Stomach (tissue), 8 donors: ENCODE measurements at regions not wholly inside any gene's neighbourhood (a gene's known extent, or its start where the extent isn't known, plus 50 kb on each side); places are given as distances from the start of the nearest gene placed in this dataset.
A peak's percentile ranks its signal among the peaks of the same experiment; 100 is the strongest.

Source experiments
- DNase-seq, 2 donors: peaks; one replicate each; pipeline versions ENCODE4 v3.0.0 to v3.0.0-alpha.2; 2013 to 2019
- H3K27ac ChIP-seq, 5 donors: fragments of 200-600 bp in 4 of 5; sonication (generic) in 4 of 5; one replicate each; pipeline ENCODE4 v1.5.1; 2013 to 2019; ENCODE audit warnings: mild to moderate bottlenecking in 1 of 5, moderate library complexity in 1 of 5
- H3K27me3 ChIP-seq, 3 donors: fragments of 200-600 bp; sonication (generic); one replicate each; pipeline ENCODE4 v1.5.1; 2017 to 2019; ENCODE audit warnings: mixed run types in 1 of 3
- H3K36me3 ChIP-seq, 4 donors: fragments of 200-600 bp; sonication (generic); 1 replicate in 3 of 4; 2 replicates in 1 of 4; pipeline ENCODE4 v1.5.1; 2016 to 2019
- H3K4me1 ChIP-seq, 4 donors: fragments of 200-600 bp; sonication (generic); one replicate each; pipeline ENCODE4 v1.5.1; 2016 to 2019
- H3K4me3 ChIP-seq, 4 donors: fragments of 200-600 bp; sonication (generic) in 3 of 4; one replicate each; pipeline ENCODE4 v1.5.1; 2016 to 2019; ENCODE audit warnings: mild to moderate bottlenecking in 1 of 4
- H3K9me3 ChIP-seq, 4 donors: fragments of 200-600 bp; sonication (generic); one replicate each; pipeline ENCODE4 v1.5.1; 2016 to 2019
- EP300 ChIP-seq: sonication (generic); formaldehyde crosslinking; IDR thresholded peaks from one replicate; pipeline ENCODE4 v1.6.1; 2017; ENCODE audit warnings: antibody characterized with exemption
- POLR2A ChIP-seq, 4 donors: fragments of 450-650 bp; IDR thresholded peaks; one replicate each; pipeline ENCODE4 v1.6.1; 2016; ENCODE audit warnings: antibody characterized with exemption in 4 of 4, control low read depth in 2 of 4, mild to moderate bottlenecking in 1 of 4, moderate library complexity in 1 of 4
- POLR2AphosphoS5 ChIP-seq, 3 donors: sonication (generic); formaldehyde crosslinking; IDR thresholded peaks; one replicate each; pipeline ENCODE4 v1.6.1; 2016; ENCODE audit warnings: antibody characterized with exemption in 3 of 3
- WGBS, 5 donors: extraction: QIAGEN DNeasy Blood & Tissue Kit in 3 of 5; methylation state at CpG; one replicate each; pipeline versions ENCODE4 v1.1.5 to v1.1.7; 2013 to 2018; 5-methylcytosine and 5-hydroxymethylcytosine counted together
- intact Hi-C: fragments of 100-400 bp; cut with DNase I; formaldehyde crosslinking; loops from one replicate; pipeline ENCODE4 v1.15.1; 2023; ENCODE audit warnings: low total_unique reads
- TF ChIP-seq, protein P1 (sequence below), 7 experiments: fragments of 450-650 bp in 4 of 7; fragments of 200-600 bp in 3 of 7; sonication (generic) in 3 of 7; IDR thresholded peaks; one replicate each; pipeline ENCODE4 v1.5.1; 2016 to 2019; ENCODE audit warnings: antibody characterized with exemption in 7 of 7, control low read depth in 2 of 7, mild to moderate bottlenecking in 1 of 7
- donor health status: healthy with polysubstance abuse.
- donor health status: Bipolar disorder and iron deficiency.
- donor health status: healthy.

DNA sequence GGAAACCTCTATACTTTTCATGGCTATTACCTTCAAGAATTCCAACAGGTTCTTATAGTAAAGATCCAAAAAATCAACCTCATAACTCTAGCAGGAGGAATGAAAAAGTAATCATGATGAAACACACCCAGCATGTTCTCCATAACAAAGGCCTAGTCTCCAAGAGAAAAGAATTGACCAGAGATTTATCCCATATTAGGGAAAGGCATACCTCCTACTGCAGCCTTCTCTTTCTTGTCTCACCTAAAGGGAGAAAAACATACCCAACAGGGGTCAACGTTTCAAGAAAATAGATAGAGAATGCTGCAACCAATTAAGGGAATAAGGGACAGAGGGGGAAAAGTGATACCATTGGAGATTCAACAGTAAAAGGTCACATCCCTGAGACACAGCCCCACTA is 262.5 kb downstream of the FRK start:
- Histone ChIP-seq H3K9me3 (no peaks in the 10 kb centered on the region), H3K27ac (no peak overlapping the region), H3K4me1 (no peaks in the 10 kb centered on the region), H3K36me3 (no peaks in the 10 kb centered on the region), H3K27me3 (no peaks in the 10 kb centered on the region), H3K4me3 (no peak overlapping the region)
- 40 to 50% (median 44%) methylated on average over 1 of the region's 1 CpG for WGBS, 5 donors
- TF ChIP-seq EP300 (no peak), POLR2A (IDR thresholded peaks at IDR 0.05) (no peak), POLR2AphosphoS5 (IDR thresholded peaks at IDR 0.05) (no peak)
- TF ChIP-seq, protein P1, sequence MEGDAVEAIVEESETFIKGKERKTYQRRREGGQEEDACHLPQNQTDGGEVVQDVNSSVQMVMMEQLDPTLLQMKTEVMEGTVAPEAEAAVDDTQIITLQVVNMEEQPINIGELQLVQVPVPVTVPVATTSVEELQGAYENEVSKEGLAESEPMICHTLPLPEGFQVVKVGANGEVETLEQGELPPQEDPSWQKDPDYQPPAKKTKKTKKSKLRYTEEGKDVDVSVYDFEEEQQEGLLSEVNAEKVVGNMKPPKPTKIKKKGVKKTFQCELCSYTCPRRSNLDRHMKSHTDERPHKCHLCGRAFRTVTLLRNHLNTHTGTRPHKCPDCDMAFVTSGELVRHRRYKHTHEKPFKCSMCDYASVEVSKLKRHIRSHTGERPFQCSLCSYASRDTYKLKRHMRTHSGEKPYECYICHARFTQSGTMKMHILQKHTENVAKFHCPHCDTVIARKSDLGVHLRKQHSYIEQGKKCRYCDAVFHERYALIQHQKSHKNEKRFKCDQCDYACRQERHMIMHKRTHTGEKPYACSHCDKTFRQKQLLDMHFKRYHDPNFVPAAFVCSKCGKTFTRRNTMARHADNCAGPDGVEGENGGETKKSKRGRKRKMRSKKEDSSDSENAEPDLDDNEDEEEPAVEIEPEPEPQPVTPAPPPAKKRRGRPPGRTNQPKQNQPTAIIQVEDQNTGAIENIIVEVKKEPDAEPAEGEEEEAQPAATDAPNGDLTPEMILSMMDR (IDR thresholded peaks at IDR 0.05) = no peak
- intact Hi-C loops = no loop called here
- no peak for DNase-seq

DNA sequence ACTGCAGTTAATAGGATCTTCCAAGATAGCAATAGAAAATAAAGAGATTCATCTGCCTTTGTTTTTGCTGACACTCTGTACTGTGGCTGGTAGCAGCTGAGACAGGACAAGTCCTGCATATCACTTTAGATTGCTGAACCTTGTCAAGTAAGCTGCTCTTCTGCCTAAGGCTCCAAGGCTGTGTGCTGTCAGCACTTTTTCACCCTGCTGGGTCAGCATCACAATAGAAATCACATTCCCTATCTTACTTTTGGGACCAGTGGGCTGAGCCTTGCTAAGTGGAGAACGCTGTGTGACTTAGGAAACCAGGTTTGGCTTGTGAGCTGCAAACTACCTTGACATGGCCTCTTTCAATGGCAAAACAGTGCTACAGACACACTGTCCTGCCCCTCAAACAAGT is 263.9 kb downstream of the FRK start:
- no peak for TF ChIP-seq EP300
- TF ChIP-seq POLR2AphosphoS5 (IDR thresholded peaks at IDR 0.05) = no peak
- TF ChIP-seq, protein P1 (IDR thresholded peaks at IDR 0.05) = no peak
- TF ChIP-seq POLR2A (IDR thresholded peaks at IDR 0.05) = no peak
- WGBS, 5 donors = 69 to 88% (median 74%) methylated on average over 1 of the region's 1 CpG

DNA sequence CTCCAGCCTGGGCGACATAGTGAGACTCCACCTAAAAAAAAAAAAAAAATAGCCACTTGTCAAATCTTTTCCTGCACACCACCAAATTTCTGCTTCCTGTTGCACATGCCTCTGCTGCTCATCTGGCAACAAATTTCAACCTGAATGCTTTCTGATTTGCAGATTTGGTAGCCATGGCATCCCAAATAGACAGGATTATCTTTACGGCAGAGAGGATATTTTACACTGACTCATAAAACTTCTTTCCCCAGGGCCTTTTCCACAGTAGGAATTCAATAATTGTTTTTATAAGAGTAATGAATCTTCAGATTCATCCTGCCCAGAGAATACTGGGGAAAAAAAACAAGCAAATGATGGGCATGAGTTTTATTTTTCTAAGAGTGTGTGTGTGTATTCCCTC is 264.6 kb downstream of the FRK start:
- intact Hi-C loops = no loop called here
- Histone ChIP-seq H3K4me1 (no peaks in the 10 kb centered on the region), H3K4me3 (no peak overlapping the region), H3K9me3 (no peaks in the 10 kb centered on the region), H3K27ac (no peak overlapping the region), H3K27me3 (no peaks in the 10 kb centered on the region), H3K36me3 (no peaks in the 10 kb centered on the region)
- TF ChIP-seq POLR2AphosphoS5 (IDR thresholded peaks at IDR 0.05) = no peak
- TF ChIP-seq, protein P1 (IDR thresholded peaks at IDR 0.05) = no peak
- TF ChIP-seq POLR2A (IDR thresholded peaks at IDR 0.05) = no peak
- TF ChIP-seq EP300 = no peak
- DNase-seq = no peak
- WGBS, 5 donors = 78 to 91% (median 87%) methylated on average over 2 of the region's 2 CpGs

More for the DNA sequence above, 263.9 kb downstream of the FRK start:
- intact Hi-C loops = no loop called here
- no peak for DNase-seq
- Histone ChIP-seq H3K4me3 (no peak overlapping the region), H3K36me3 (no peaks in the 10 kb centered on the region), H3K4me1 (no peaks in the 10 kb centered on the region), H3K27me3 (no peaks in the 10 kb centered on the region), H3K9me3 (no peaks in the 10 kb centered on the region), H3K27ac (no peak overlapping the region)

DNA sequence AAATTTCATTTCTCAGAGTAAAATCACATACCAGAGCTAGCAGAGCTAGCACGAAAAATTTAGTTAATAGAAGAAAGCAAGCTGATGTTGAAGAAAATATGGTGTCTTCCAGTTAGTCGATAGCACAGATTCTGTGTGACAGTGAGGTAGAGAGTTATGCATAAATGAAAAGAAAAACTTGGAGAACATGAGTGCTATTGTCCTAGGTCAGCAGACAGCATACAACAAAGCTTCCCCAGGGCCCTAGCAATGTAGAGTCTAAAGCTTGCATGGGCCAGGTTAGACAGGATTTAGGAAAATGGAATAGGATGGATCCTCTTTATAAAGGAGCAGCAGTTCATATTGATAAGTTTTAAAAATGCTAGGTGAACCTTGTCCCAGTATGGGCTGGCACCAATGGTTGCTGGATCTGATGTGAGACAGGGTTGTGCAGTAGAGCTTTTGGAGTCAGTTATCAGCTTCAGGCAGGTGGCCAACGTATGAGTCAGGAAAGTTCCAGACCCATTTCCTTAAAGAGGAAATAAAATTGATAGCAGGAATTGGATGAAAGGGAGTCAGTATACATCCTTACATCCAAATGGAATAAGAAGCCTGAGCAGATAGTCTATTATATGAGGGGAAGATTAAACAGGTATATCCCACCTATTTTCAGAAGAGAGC is 277.2 kb downstream of the FRK start:
- peaks cover 0 to 5% (median 0%) of the 10 kb centered on the region in 4 donors for H3K4me1 ChIP-seq
- TF ChIP-seq, protein P1 (IDR thresholded peaks at IDR 0.05) = no peak
- no peak for TF ChIP-seq EP300
- peak; percentile 30 to 60 for DNase-seq
- H3K27ac ChIP-seq = no peak overlapping the region
- no peaks in the 10 kb centered on the region for H3K27me3 ChIP-seq
- intact Hi-C loops = no loop called here
- WGBS, 5 donors = 55 to 66% (median 59%) methylated on average over 3 of the region's 3 CpGs
- H3K4me3 ChIP-seq = no peak overlapping the region
- H3K9me3 ChIP-seq = no peaks in the 10 kb centered on the region
- H3K36me3 ChIP-seq = no peaks in the 10 kb centered on the region
